Heart right ventricle (tissue), 16 donors: ENCODE measurements at regions not wholly inside any gene's neighbourhood (a gene's known extent, or its start where the extent isn't known, plus 50 kb on each side); places are given as distances from the start of the nearest gene placed in this dataset.

Source experiments
- ATAC-seq, 8 donors: fragments of 200-7000 bp; cut with Tn5 transposase; one replicate each; pipeline ENCODE4 v1.9.1; 2020; ENCODE audit warnings: mild to moderate bottlenecking in 8 of 8, moderate library complexity in 8 of 8, moderate number of reproducible peaks in 1 of 8
- DNase-seq, 2 donors: peaks; one replicate each; pipeline ENCODE4 v3.0.0-alpha.2; 2020
- H3K27ac ChIP-seq, 10 donors: fragments of 200-600 bp; sonication (generic) in 2 of 10; one replicate each; pipeline versions ENCODE4 v1.5.0 to v1.8.0; 2020 to 2022; ENCODE audit warnings: mild to moderate bottlenecking in 3 of 10
- H3K27me3 ChIP-seq, 7 donors: fragments of 200-600 bp; one replicate each; pipeline ENCODE4 v1.8.0; 2021 to 2022; ENCODE audit warnings: mild to moderate bottlenecking in 2 of 7
- H3K36me3 ChIP-seq, 9 donors: fragments of 200-600 bp; sonication (generic) in 1 of 9; one replicate each; pipeline versions ENCODE4 v1.5.0 to v1.8.0; 2020 to 2022; ENCODE audit warnings: mild to moderate bottlenecking in 2 of 9
- H3K4me1 ChIP-seq, 9 donors: fragments of 200-600 bp; sonication (generic) in 1 of 9; one replicate each; pipeline versions ENCODE4 v1.5.0 to v1.8.0; 2020 to 2022; ENCODE audit warnings: mild to moderate bottlenecking in 4 of 9
- H3K4me3 ChIP-seq, 10 donors: fragments of 200-600 bp; sonication (generic) in 2 of 10; one replicate each; pipeline versions ENCODE4 v1.5.0 to v1.8.0; 2020 to 2022; ENCODE audit warnings: mild to moderate bottlenecking in 7 of 10, moderate library complexity in 2 of 10
- H3K9me3 ChIP-seq, 11 donors: fragments of 200-600 bp in 10 of 11; sonication (generic) in 2 of 11; one replicate each; pipeline versions ENCODE4 v1.5.0 to v1.8.0; 2013 to 2022; ENCODE audit warnings: mild to moderate bottlenecking in 2 of 11, control low read depth in 1 of 11, moderate library complexity in 1 of 11
- CTCF ChIP-seq, 9 donors: fragments of 200-600 bp; sonication (generic) in 2 of 9; IDR thresholded peaks; one replicate each; pipeline versions ENCODE4 v1.5.0 to v1.8.0; 2021 to 2022; ENCODE audit warnings: antibody characterized with exemption in 9 of 9, mild to moderate bottlenecking in 5 of 9, moderate library complexity in 1 of 9
- WGBS, 2 donors: extraction: QIAGEN DNeasy Blood & Tissue Kit; methylation state at CpG; one replicate each; pipeline ENCODE4 v1.1.7; 2013; ENCODE audit warnings: inconsistent platforms in 1 of 2; 5-methylcytosine and 5-hydroxymethylcytosine counted together
- intact Hi-C, 10 donors: fragments of 100-400 bp; cut with DNase I; formaldehyde crosslinking; loops; one replicate each; pipeline versions ENCODE4 v1.11.1 to v1.14.2; 2022
- donor health status: Arrhythmogenic right ventricular cardiomyopathy.
- donor health status: ischemic (EF 13 %, LVEDD 7.1; RV severe dilation, severe dysfunction).
- donor health status: healthy with polysubstance abuse.
- donor health status: DM: no; HTN: yes; CAD: no.
- donor health status: DM: no; HTN: no; CAD: no.
- donor health status: ischemic (EF 25% LVEDD 6.9; RV normal size, moderate dysfunction).
- donor health status: ischemic (EF 25% LVEDD 5.7; RV mildly dilated, moderate dysfunction).
- donor health status: healthy.
- donor health status: DM: yes; HTN: yes; CAD: no.
- donor health status: Ischemic cardiomyopathy.
- donor health status: ischemic (EF 35%, LVEDD 5.7; RV mildly dilated, moderate dysfunction).
- donor health status: nonischemic (EF 11% LVEDD 7.7; RV severe dilation, severe dysfunction).
- donor health status: DM: yes; HTN: yes; CAD: no.
- donor health status: PGD.
- donor health status: ischemic (EF 29% LVEDD 5.4; RV normal size, mild dysfunction).
- donor health status: nonischemic (EF 23%, LVEDD 6.1; RV moderate dilation, normal function).

- H3K9me3 ChIP-seq = no peaks in the 10 kb centered on the region
- ATAC-seq (no peak), DNase-seq (no peak)
- H3K36me3 ChIP-seq = no peaks in the 10 kb centered on the region
- no peaks in the 10 kb centered on the region for H3K4me1 ChIP-seq
- H3K27ac ChIP-seq = no peak overlapping the region
- 93 to 96% methylated on average over 1 of the region's 1 CpG for WGBS, 2 donors
- intact Hi-C loops = no loop called here
- no peak overlapping the region for H3K4me3 ChIP-seq
- peaks cover 0 to 8% (median 4%) of the 10 kb centered on the region in 7 donors for H3K27me3 ChIP-seq
- TF ChIP-seq CTCF (IDR thresholded peaks at IDR 0.05) = no peak
Measured at GRCh38 chr3:140763532-140763931, 85.7 kb downstream of the TRIM42 start.

- 91 to 96% methylated on average over 2 of the region's 2 CpGs for WGBS, 2 donors
- Histone ChIP-seq H3K27ac (no peak overlapping the region), H3K36me3 (no peaks in the 10 kb centered on the region), H3K4me1 (no peaks in the 10 kb centered on the region), H3K4me3 (no peak overlapping the region), H3K27me3 (peaks cover 0 to 8% (median 4%) of the 10 kb centered on the region in 7 donors), H3K9me3 (no peaks in the 10 kb centered on the region)
- TF ChIP-seq CTCF (IDR thresholded peaks at IDR 0.05) = no peak
- intact Hi-C loops = no loop called here
- ATAC-seq = no peak
- no peak for DNase-seq
Measured at GRCh38 chr3:140765246-140765645, 87.4 kb downstream of the TRIM42 start.

GRCh38 chr3:140766465-140766864 lies 88.6 kb downstream of the TRIM42 start:
- Histone ChIP-seq H3K27ac (no peak overlapping the region), H3K36me3 (no peaks in the 10 kb centered on the region), H3K4me1 (no peaks in the 10 kb centered on the region), H3K9me3 (no peaks in the 10 kb centered on the region), H3K27me3 (peaks cover 0 to 8% (median 0%) of the 10 kb centered on the region in 7 donors), H3K4me3 (no peak overlapping the region)
- 39 to 71% methylated on average over 3 of the region's 3 CpGs for WGBS, 2 donors
- TF ChIP-seq CTCF (IDR thresholded peaks at IDR 0.05) = no peak
- intact Hi-C loops = no loop called here
- no peak for DNase-seq
- no peak for ATAC-seq

GRCh38 chr3:140767566-140767965 lies 89.7 kb downstream of the TRIM42 start:
- Histone ChIP-seq H3K4me1 (no peaks in the 10 kb centered on the region), H3K27me3 (peaks cover 0 to 8% (median 0%) of the 10 kb centered on the region in 7 donors), H3K9me3 (no peaks in the 10 kb centered on the region), H3K36me3 (no peaks in the 10 kb centered on the region), H3K27ac (no peak overlapping the region), H3K4me3 (no peak overlapping the region)
- DNase-seq = no peak
- TF ChIP-seq CTCF (IDR thresholded peaks at IDR 0.05) = no peak
- no peak for ATAC-seq
- intact Hi-C loops = no loop called here
- WGBS, 2 donors = 46 to 68% methylated on average over 1 of the region's 1 CpG
